Hepatocyte (in vitro differentiated cells): ENCODE measurements at regions not wholly inside any gene's neighbourhood (a gene's known extent, or its start where the extent isn't known, plus 50 kb on each side); places are given as distances from the start of the nearest gene placed in this dataset.
"Not testable (repeated sequence)": the region's sequence is repeated elsewhere in the genome, so short reads cannot be mapped to it uniquely, and the experiment has no call there.

Experiments used
- EZH2 ChIP-seq: fragments of 200-600 bp; sonication (generic); IDR thresholded peaks from 2 replicates; pipeline ENCODE4 v1.6.1; 2016; ENCODE audit warnings: antibody characterized with exemption, mild to moderate bottlenecking, borderline replicate concordance
- EZH2phosphoT487 ChIP-seq: fragments of 200-600 bp; sonication (generic); IDR thresholded peaks from one replicate; pipeline ENCODE4 v1.6.1; 2018; ENCODE audit warnings: antibody characterized with exemption, mild to moderate bottlenecking, low read depth, moderate library complexity; ENCODE audit not compliant: unreplicated experiment, severe bottlenecking
- TF ChIP-seq, protein P1 (sequence below): fragments of 200-600 bp; sonication (generic); IDR thresholded peaks from 2 replicates; pipeline ENCODE4 v1.5.1; 2016; ENCODE audit warnings: antibody characterized with exemption, mild to moderate bottlenecking; ENCODE audit not compliant: poor library complexity

- TF ChIP-seq, protein P1, sequence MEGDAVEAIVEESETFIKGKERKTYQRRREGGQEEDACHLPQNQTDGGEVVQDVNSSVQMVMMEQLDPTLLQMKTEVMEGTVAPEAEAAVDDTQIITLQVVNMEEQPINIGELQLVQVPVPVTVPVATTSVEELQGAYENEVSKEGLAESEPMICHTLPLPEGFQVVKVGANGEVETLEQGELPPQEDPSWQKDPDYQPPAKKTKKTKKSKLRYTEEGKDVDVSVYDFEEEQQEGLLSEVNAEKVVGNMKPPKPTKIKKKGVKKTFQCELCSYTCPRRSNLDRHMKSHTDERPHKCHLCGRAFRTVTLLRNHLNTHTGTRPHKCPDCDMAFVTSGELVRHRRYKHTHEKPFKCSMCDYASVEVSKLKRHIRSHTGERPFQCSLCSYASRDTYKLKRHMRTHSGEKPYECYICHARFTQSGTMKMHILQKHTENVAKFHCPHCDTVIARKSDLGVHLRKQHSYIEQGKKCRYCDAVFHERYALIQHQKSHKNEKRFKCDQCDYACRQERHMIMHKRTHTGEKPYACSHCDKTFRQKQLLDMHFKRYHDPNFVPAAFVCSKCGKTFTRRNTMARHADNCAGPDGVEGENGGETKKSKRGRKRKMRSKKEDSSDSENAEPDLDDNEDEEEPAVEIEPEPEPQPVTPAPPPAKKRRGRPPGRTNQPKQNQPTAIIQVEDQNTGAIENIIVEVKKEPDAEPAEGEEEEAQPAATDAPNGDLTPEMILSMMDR, result not testable (repeated sequence)
- TF ChIP-seq EZH2, EZH2phosphoT487: not testable (repeated sequence)
Measured at GRCh38 chr20:26133794-26134193, 437.1 kb upstream of the ZNF337 start.
